IMR-90 (cell line): ENCODE measurements at regions not wholly inside any gene's neighbourhood (a gene's known extent, or its start where the extent isn't known, plus 50 kb on each side); places are given as distances from the start of the nearest gene placed in this dataset.

ENCODE experiments used
- ATAC-seq: fragments of 200-7000 bp; cut with Tn5 transposase; 2 replicates; pipeline ENCODE4 v1.9.1; 2020; ENCODE audit warnings: low read depth, mild to moderate bottlenecking, moderate library complexity
- BruUV-seq: library from RNA; stranded (reverse); fragments of 400-500 nt; replicated peaks from 2 replicates; lab custom pipeline; 2021; lab: Mats Ljungman, UMichigan
- CTCF ChIA-PET: fragments of 300-600 bp; formaldehyde crosslinking; extraction: SDS; loops from one replicate; lab custom pipeline; 2021; ENCODE audit warnings: antibody characterized with exemption; lab: Yijun Ruan, JAX
- POLR2A ChIA-PET: fragments of 300-600 bp; sonication (Branson Sonifier 250); formaldehyde crosslinking; loops from one replicate; lab custom pipeline; 2022; ENCODE audit warnings: antibody characterized with exemption; ENCODE audit not compliant: unreplicated experiment; lab: Charles Lee
- DNase-seq: peaks from one replicate; pipeline ENCODE4 v3.0.0; 2013
- H2AFZ ChIP-seq: replicated peaks from 2 replicates; pipeline ENCODE3; 2013; ENCODE audit warnings: low read length, mild to moderate bottlenecking; ENCODE audit not compliant: poor library complexity
- H2AK5ac ChIP-seq: 2 replicates; pipeline ENCODE4 v1.6.1; 2013; ENCODE audit warnings: low read depth, low read length, inconsistent platforms
- H2AK9ac ChIP-seq: replicated peaks from 2 replicates; pipeline ENCODE3; 2013; ENCODE audit warnings: mild to moderate bottlenecking, low read depth, low read length, moderate library complexity; ENCODE audit not compliant: poor library complexity
- H2BK120ac ChIP-seq: 2 replicates; pipeline ENCODE4 v1.6.1; 2013; ENCODE audit warnings: low read depth, low read length, inconsistent platforms
- H2BK15ac ChIP-seq: 3 replicates; pipeline ENCODE4 v1.6.1; 2013; ENCODE audit warnings: low read depth, low read length, inconsistent platforms
- H2BK20ac ChIP-seq: 2 replicates; pipeline ENCODE4 v1.6.1; 2013; ENCODE audit warnings: low read depth, mild to moderate bottlenecking, inconsistent platforms, low read length, moderate library complexity
- H2BK5ac ChIP-seq: 2 replicates; pipeline ENCODE4 v1.6.1; 2013; ENCODE audit warnings: mild to moderate bottlenecking, low read depth, low read length, inconsistent platforms; ENCODE audit not compliant: poor library complexity, severe bottlenecking
- H3K14ac ChIP-seq: replicated peaks from 2 replicates; pipeline ENCODE4 v1.6.1; 2013; ENCODE audit warnings: low read depth, low read length, inconsistent platforms
- H3K18ac ChIP-seq: 2 replicates; pipeline ENCODE4 v1.6.1; 2013; ENCODE audit warnings: low read depth, low read length, control low read depth
- H3K23ac ChIP-seq: 2 replicates; pipeline ENCODE4 v1.6.1; 2013; ENCODE audit warnings: low read depth, low read length, inconsistent platforms
- H3K27ac ChIP-seq: 2 replicates; pipeline ENCODE4 v1.5.1; 2013; ENCODE audit warnings: mild to moderate bottlenecking, control low read depth, low read length; ENCODE audit not compliant: insufficient read depth
- H3K27me3 ChIP-seq: 2 replicates; pipeline ENCODE4 v1.6.1; 2013; ENCODE audit warnings: low read length; ENCODE audit not compliant: control insufficient read depth, insufficient read depth
- H3K36me3 ChIP-seq: 2 replicates; pipeline ENCODE4 v1.6.1; 2013; ENCODE audit warnings: low read length, mixed read lengths; ENCODE audit not compliant: control insufficient read depth, insufficient read depth
- H3K4ac ChIP-seq: 2 replicates; pipeline ENCODE4 v1.6.1; 2013; ENCODE audit warnings: low read depth, low read length, inconsistent platforms
- H3K4me1 ChIP-seq: 2 replicates; pipeline ENCODE4 v1.6.1; 2013; ENCODE audit warnings: low read length, mixed read lengths; ENCODE audit not compliant: control insufficient read depth, insufficient read depth
- H3K4me2 ChIP-seq: 2 replicates; pipeline ENCODE4 v1.6.1; 2013; ENCODE audit warnings: low read depth, mild to moderate bottlenecking, control low read depth, low read length, moderate library complexity
- H3K4me3 ChIP-seq: 2 replicates; pipeline ENCODE4 v1.5.1; 2013; ENCODE audit warnings: low read depth, mild to moderate bottlenecking, control low read depth, low read length, moderate library complexity; ENCODE audit not compliant: insufficient read depth
- H3K56ac ChIP-seq: 2 replicates; pipeline ENCODE4 v1.6.1; 2013; ENCODE audit warnings: low read length, inconsistent platforms; ENCODE audit not compliant: insufficient read depth; ENCODE audit errors: extremely low read depth
- H3K79me1 ChIP-seq, 2 experiments: 2 replicates each; pipeline ENCODE4 v1.6.1; 2013; ENCODE audit warnings: low read length in 2 of 2, inconsistent platforms in 1 of 2, low read depth in 1 of 2
- H3K9ac ChIP-seq: 2 replicates; pipeline ENCODE4 v1.6.1; 2013; ENCODE audit warnings: low read depth, low read length, control low read depth
- H3K9me1 ChIP-seq: 2 replicates; pipeline ENCODE4 v1.6.1; 2013; ENCODE audit warnings: low read length, inconsistent platforms; ENCODE audit not compliant: insufficient read depth
- H3K9me3 ChIP-seq: 2 replicates; pipeline ENCODE4 v1.6.1; 2013; ENCODE audit warnings: low read length; ENCODE audit not compliant: control insufficient read depth, insufficient read depth
- H4K20me1 ChIP-seq: 2 replicates; pipeline ENCODE4 v1.6.1; 2013; ENCODE audit warnings: low read length, inconsistent platforms; ENCODE audit not compliant: insufficient read depth
- H4K5ac ChIP-seq: 2 replicates; pipeline ENCODE4 v1.6.1; 2013; ENCODE audit warnings: mild to moderate bottlenecking, low read depth, low read length, control low read depth
- H4K8ac ChIP-seq, 2 experiments: 2 replicates each; pipeline ENCODE4 v1.6.1; 2013; ENCODE audit warnings: low read depth in 2 of 2, low read length in 2 of 2, control low read depth in 1 of 2, inconsistent platforms in 1 of 2
- H4K91ac ChIP-seq: 2 replicates; pipeline ENCODE4 v1.6.1; 2013; ENCODE audit warnings: low read depth, low read length, inconsistent platforms; ENCODE audit not compliant: insufficient read depth
- BHLHE40 ChIP-seq: fragments of 150-350 bp; IDR thresholded peaks from 2 replicates; pipeline ENCODE4 v1.6.1; 2016; ENCODE audit warnings: mild to moderate bottlenecking, low read depth, low read length
- CEBPB ChIP-seq: IDR thresholded peaks from 2 replicates; pipeline ENCODE4 v1.6.1; 2012; ENCODE audit warnings: low read depth, low read length, improper control_type of control experiment
- CHD1 ChIP-seq: IDR thresholded peaks from 2 replicates; pipeline ENCODE4 v1.6.1; 2012; ENCODE audit warnings: low read depth, low read length, improper control_type of control experiment
- FOS ChIP-seq: fragments of 150-350 bp; IDR thresholded peaks from 2 replicates; pipeline ENCODE4 v1.6.1; 2016; ENCODE audit warnings: low read depth, low read length
- MAFK ChIP-seq: IDR thresholded peaks from 2 replicates; pipeline ENCODE4 v1.6.1; 2012; ENCODE audit warnings: low read depth, low read length, improper control_type of control experiment
- MXI1 ChIP-seq: IDR thresholded peaks from 2 replicates; pipeline ENCODE4 v1.6.1; 2012; ENCODE audit warnings: low read depth, mild to moderate bottlenecking, low read length, moderate library complexity, borderline replicate concordance
- POLR2A ChIP-seq: IDR thresholded peaks from 2 replicates; pipeline ENCODE4 v1.6.1; 2012; ENCODE audit warnings: mild to moderate bottlenecking, low read depth, low read length
- SMC3 ChIP-seq: fragments of 150-350 bp; IDR thresholded peaks from 2 replicates; pipeline ENCODE4 v1.6.1; 2016; ENCODE audit warnings: low read depth, mild to moderate bottlenecking, antibody characterized with exemption, low read length, moderate library complexity
- WGBS, 2 experiments: methylation state at CpG; one replicate each; pipeline versions ENCODE4 v1.1.5 to v1.1.7; 2013; ENCODE audit warnings: missing lambda C conversion rate in 2 of 2; ENCODE audit not compliant: insufficient read length in 1 of 2; ENCODE audit errors: extremely low coverage in 2 of 2; 5-methylcytosine and 5-hydroxymethylcytosine counted together
- dilution Hi-C: fragments of 300-500 bp; cut with HindIII; formaldehyde crosslinking; loops from one replicate; pipeline ENCODE4 v1.14.3; 2018; ENCODE audit warnings: low sequenced_read_pairs; ENCODE audit not compliant: unreplicated experiment
- in situ Hi-C: fragments of 300-500 bp; cut with MboI; formaldehyde crosslinking; loops from 3 replicates; pipeline ENCODE4 v1.14.3; 2019; ENCODE audit warnings: low sequenced_read_pairs, inconsistent platforms, mixed read lengths
- intact Hi-C: fragments of 100-400 bp; cut with micrococcal nuclease; formaldehyde crosslinking; loops from 2 replicates; pipeline ENCODE4 v1.10.0; 2022
- TF ChIP-seq, protein P1 (sequence below): fragments of 150-350 bp; IDR thresholded peaks from 2 replicates; pipeline ENCODE4 v1.6.1; 2017; ENCODE audit warnings: mild to moderate bottlenecking, antibody characterized with exemption, low read length, low read depth
- TF ChIP-seq, protein P2 (sequence below): conservative IDR thresholded peaks from 2 replicates; pipeline ENCODE4 v1.5.1; 2012; ENCODE audit warnings: mild to moderate bottlenecking, low read depth, low read length, improper control_type of control experiment

DNA sequence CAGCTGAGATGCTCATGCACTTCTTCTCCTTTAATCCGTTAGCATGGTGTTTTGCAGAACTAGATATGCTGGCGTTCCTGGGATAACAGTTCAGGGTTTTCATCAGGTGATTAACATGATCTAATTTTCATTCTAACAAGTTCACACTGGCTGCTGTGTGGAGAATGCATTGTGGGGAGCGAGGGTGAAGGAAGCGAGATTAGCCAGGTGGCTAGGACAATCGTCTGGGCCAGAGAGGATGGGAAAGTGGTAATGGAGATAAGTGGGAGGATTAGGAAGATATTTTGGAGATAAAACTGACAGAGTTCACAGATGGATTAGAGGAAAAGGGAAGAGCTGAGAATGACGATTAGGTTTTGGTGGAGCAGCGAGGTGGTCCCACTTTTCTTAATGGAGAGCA, 138.1 kb upstream of the MAGI3 start:
- Histone ChIP-seq H2AK5ac (no peak overlapping the region), H4K91ac (no peak overlapping the region), H2AK9ac (no peak overlapping the region), H3K4me1 (no peaks in the 10 kb centered on the region), H3K27me3 (peaks cover 21% of the 10 kb centered on the region), H2AFZ (no peak overlapping the region), H2BK120ac (no peak overlapping the region), H4K8ac (no peak overlapping the region), H3K9me1 (no peaks in the 10 kb centered on the region), H4K5ac (no peak overlapping the region), H2BK20ac (no peak overlapping the region), H3K9ac (no peak overlapping the region), H3K4ac (no peak overlapping the region), H3K56ac (no peak overlapping the region), H3K4me3 (no peak overlapping the region), H3K27ac (no peak overlapping the region), H3K14ac (no peak overlapping the region), H3K36me3 (no peaks in the 10 kb centered on the region), H2BK5ac (no peak overlapping the region), H4K20me1 (no peaks in the 10 kb centered on the region), H3K79me1 (no peaks in the 10 kb centered on the region), H3K9me3 (no peaks in the 10 kb centered on the region), H3K4me2 (no peak overlapping the region), H2BK15ac (no peak overlapping the region), H3K23ac (no peak overlapping the region), H3K18ac (no peak overlapping the region)
- ChIA-PET CTCF (interaction anchor here (0.9 kb wide), 1 partner anchor 17 kb away, joined by 3 read pairs; no protein-coding TSS in a partner anchor), POLR2A (no interaction called here)
- BruUV-seq, result no TSS peak
- ATAC-seq (no peak), DNase-seq (no peak)
- in situ Hi-C loops, result no loop called here
- WGBS, 2 experiments, result 36% methylated on average over 4 of the region's 7 CpGs; no CpG with 5 or more reads in 1 of the 2 experiments
- TF ChIP-seq MAFK (no peak), SMC3 (no peak), POLR2A (no peak), CHD1 (no peak), FOS (no peak), BHLHE40 (no peak), MXI1 (no peak), CEBPB (no peak)
- TF ChIP-seq, protein P1, sequence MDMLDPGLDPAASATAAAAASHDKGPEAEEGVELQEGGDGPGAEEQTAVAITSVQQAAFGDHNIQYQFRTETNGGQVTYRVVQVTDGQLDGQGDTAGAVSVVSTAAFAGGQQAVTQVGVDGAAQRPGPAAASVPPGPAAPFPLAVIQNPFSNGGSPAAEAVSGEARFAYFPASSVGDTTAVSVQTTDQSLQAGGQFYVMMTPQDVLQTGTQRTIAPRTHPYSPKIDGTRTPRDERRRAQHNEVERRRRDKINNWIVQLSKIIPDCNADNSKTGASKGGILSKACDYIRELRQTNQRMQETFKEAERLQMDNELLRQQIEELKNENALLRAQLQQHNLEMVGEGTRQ, result no peak
- TF ChIP-seq, protein P2, sequence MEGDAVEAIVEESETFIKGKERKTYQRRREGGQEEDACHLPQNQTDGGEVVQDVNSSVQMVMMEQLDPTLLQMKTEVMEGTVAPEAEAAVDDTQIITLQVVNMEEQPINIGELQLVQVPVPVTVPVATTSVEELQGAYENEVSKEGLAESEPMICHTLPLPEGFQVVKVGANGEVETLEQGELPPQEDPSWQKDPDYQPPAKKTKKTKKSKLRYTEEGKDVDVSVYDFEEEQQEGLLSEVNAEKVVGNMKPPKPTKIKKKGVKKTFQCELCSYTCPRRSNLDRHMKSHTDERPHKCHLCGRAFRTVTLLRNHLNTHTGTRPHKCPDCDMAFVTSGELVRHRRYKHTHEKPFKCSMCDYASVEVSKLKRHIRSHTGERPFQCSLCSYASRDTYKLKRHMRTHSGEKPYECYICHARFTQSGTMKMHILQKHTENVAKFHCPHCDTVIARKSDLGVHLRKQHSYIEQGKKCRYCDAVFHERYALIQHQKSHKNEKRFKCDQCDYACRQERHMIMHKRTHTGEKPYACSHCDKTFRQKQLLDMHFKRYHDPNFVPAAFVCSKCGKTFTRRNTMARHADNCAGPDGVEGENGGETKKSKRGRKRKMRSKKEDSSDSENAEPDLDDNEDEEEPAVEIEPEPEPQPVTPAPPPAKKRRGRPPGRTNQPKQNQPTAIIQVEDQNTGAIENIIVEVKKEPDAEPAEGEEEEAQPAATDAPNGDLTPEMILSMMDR, result no peak
- dilution Hi-C loops, result no loop called here
- intact Hi-C loops, result no loop called here
